ENCODE measurements at regions not wholly inside any gene's neighbourhood (a gene's known extent, or its start where the extent isn't known, plus 50 kb on each side); places are given as distances from the start of the nearest gene placed in this dataset.

DNA sequence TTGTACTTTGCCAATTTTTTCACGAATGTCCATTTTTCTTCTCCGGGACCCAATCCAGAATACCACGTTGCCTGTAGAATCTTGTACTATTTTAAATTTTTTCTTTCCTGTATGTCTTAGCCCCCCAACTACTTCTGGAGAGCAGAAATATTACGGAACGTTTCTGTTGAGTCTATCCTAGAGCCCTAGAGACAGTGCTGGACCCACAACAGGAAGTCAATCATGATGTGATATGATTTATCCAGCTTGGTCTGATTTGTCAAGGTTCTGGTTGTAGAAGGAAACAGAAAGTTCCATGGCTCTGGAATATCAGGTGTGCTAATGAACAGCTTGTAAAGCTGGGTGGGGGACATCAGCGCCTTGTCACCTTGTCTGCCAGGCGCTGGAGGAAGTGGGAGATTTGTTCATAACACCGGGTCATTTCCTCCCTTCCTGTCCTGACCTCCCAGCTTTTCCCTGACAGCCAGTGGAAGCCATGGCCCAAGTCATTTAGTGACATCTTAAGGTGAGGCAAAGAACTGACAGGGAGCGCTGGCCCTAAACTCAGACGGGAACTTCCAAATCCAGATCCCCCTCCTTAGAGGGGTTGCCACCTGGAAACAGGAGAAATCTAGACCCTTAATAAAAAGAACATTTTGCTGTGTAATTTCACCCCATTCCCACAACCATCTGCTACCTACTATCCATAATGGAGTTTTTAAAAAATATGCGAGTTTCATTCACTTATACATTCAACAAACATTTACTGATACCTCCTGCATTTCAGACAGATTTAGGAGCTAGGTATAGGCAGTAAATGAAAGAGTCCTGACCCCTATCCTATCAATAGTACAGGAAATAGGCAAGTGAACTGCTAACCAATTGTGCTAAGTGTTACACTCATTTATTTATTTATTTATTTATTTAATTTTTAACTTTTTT, 130.5 kb downstream of the ZFP64 start:
- TF ChIP-seq POLR2AphosphoS5 (IDR thresholded peaks at IDR 0.05) (no peak), POLR2A (IDR thresholded peaks at IDR 0.05) (no peak)
- TF ChIP-seq, protein P1, sequence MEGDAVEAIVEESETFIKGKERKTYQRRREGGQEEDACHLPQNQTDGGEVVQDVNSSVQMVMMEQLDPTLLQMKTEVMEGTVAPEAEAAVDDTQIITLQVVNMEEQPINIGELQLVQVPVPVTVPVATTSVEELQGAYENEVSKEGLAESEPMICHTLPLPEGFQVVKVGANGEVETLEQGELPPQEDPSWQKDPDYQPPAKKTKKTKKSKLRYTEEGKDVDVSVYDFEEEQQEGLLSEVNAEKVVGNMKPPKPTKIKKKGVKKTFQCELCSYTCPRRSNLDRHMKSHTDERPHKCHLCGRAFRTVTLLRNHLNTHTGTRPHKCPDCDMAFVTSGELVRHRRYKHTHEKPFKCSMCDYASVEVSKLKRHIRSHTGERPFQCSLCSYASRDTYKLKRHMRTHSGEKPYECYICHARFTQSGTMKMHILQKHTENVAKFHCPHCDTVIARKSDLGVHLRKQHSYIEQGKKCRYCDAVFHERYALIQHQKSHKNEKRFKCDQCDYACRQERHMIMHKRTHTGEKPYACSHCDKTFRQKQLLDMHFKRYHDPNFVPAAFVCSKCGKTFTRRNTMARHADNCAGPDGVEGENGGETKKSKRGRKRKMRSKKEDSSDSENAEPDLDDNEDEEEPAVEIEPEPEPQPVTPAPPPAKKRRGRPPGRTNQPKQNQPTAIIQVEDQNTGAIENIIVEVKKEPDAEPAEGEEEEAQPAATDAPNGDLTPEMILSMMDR (IDR thresholded peaks at IDR 0.05): no peak
